ENCODE measurements at regions not wholly inside any gene's neighbourhood (a gene's known extent, or its start where the extent isn't known, plus 50 kb on each side); places are given as distances from the start of the nearest gene placed in this dataset.

DNA sequence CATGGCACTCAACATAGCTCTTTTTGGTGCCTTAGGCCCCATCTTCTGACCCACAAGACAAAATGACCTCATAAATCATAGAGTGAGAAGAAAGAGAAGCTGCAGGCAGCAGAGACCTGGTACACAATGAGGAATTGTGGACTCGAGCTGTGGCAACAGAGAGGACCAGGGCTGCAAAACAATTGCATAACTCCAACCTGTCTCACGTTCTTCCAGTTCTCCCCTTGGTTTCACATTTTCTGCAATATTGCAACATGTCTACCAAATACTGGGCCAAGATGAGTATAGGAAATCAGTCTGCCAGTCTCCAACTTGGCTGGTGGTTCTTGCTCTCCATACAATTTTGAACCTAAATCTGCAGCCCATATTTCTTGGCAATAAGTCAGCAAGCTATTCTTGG is 105.3 kb downstream of the KDR start:
- no peak for DNase-seq (ENCODE audit: low read depth, low spot score)
- Histone ChIP-seq H3K27ac (ENCODE audit: low read length) (no peak overlapping the region), H3K4me3 (ENCODE audit: low read depth in 2 of 2, low read length in 2 of 2) (no peak overlapping the region), H3K27me3 (ENCODE audit: control insufficient read depth, insufficient read depth, low read length) (no peaks in the 10 kb centered on the region), H3K4me1 (ENCODE audit: control insufficient read depth, insufficient read depth, low read length) (no peaks in the 10 kb centered on the region), H3K9me3 (ENCODE audit: control insufficient read depth, insufficient read depth, low read depth, low read length) (no peaks in the 10 kb centered on the region), H3K36me3 (ENCODE audit: control insufficient read depth, insufficient read depth, low read length) (no peaks in the 10 kb centered on the region)
- intact Hi-C loops (cut with micrococcal nuclease; ENCODE audit: unreplicated experiment) = no loop called here
- ChIA-PET POLR2A (no interaction called here), CTCF (no interaction called here)
- BruUV-seq (replicated peaks) = no TSS peak
- ATAC-seq = no peak
- TF ChIP-seq POLR2AphosphoS5 (IDR thresholded peaks at IDR 0.05; ENCODE audit: low read depth, low read length) = no peak
- TF ChIP-seq, protein P1, sequence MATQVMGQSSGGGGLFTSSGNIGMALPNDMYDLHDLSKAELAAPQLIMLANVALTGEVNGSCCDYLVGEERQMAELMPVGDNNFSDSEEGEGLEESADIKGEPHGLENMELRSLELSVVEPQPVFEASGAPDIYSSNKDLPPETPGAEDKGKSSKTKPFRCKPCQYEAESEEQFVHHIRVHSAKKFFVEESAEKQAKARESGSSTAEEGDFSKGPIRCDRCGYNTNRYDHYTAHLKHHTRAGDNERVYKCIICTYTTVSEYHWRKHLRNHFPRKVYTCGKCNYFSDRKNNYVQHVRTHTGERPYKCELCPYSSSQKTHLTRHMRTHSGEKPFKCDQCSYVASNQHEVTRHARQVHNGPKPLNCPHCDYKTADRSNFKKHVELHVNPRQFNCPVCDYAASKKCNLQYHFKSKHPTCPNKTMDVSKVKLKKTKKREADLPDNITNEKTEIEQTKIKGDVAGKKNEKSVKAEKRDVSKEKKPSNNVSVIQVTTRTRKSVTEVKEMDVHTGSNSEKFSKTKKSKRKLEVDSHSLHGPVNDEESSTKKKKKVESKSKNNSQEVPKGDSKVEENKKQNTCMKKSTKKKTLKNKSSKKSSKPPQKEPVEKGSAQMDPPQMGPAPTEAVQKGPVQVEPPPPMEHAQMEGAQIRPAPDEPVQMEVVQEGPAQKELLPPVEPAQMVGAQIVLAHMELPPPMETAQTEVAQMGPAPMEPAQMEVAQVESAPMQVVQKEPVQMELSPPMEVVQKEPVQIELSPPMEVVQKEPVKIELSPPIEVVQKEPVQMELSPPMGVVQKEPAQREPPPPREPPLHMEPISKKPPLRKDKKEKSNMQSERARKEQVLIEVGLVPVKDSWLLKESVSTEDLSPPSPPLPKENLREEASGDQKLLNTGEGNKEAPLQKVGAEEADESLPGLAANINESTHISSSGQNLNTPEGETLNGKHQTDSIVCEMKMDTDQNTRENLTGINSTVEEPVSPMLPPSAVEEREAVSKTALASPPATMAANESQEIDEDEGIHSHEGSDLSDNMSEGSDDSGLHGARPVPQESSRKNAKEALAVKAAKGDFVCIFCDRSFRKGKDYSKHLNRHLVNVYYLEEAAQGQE (IDR thresholded peaks at IDR 0.05; ENCODE audit: insufficient read depth in 1 of 2, low read depth in 2 of 2, low read length in 1 of 2) = no peak
- TF ChIP-seq SIN3A (IDR thresholded peaks at IDR 0.05; ENCODE audit: borderline replicate concordance, insufficient read depth, low read depth, low read length) = no peak
- no peak for TF ChIP-seq TCF7L2 (IDR thresholded peaks at IDR 0.05; ENCODE audit: low read depth, low read length)
- TF ChIP-seq, protein P2, sequence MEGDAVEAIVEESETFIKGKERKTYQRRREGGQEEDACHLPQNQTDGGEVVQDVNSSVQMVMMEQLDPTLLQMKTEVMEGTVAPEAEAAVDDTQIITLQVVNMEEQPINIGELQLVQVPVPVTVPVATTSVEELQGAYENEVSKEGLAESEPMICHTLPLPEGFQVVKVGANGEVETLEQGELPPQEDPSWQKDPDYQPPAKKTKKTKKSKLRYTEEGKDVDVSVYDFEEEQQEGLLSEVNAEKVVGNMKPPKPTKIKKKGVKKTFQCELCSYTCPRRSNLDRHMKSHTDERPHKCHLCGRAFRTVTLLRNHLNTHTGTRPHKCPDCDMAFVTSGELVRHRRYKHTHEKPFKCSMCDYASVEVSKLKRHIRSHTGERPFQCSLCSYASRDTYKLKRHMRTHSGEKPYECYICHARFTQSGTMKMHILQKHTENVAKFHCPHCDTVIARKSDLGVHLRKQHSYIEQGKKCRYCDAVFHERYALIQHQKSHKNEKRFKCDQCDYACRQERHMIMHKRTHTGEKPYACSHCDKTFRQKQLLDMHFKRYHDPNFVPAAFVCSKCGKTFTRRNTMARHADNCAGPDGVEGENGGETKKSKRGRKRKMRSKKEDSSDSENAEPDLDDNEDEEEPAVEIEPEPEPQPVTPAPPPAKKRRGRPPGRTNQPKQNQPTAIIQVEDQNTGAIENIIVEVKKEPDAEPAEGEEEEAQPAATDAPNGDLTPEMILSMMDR (IDR thresholded peaks at IDR 0.05) = no peak
- in situ Hi-C loops (cut with HindIII; ENCODE audit: low pct_unique_long_range_greater_than_20kb, low sequenced_read_pairs) = no loop called here

DNA sequence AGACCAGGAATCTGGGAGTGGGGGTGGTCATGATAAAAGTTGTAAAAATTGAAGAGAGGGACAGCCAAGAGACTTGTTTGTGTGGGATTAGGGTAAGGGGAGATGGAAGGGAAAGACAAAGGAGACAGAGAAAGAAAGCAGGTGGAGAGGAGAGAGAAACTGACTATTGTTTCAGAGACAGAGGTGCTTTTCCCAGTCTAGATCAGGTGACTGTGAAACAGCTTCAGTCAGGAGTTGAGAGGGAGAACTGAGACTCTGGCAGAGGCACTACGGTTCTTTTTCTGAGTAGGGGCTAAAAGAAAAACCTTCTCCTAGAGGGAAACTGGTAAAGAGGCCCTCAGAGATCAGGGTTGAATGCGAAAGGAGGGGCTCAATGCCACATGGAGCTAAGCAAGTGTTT is 106.4 kb downstream of the KDR start:
- in situ Hi-C loops (cut with HindIII; ENCODE audit: low pct_unique_long_range_greater_than_20kb, low sequenced_read_pairs) = no loop called here
- intact Hi-C loops (cut with micrococcal nuclease; ENCODE audit: unreplicated experiment) = no loop called here
- CTCF ChIA-PET = no interaction called here
- BruUV-seq (replicated peaks) = no TSS peak
- Histone ChIP-seq H3K27ac (ENCODE audit: low read length) (no peak overlapping the region), H3K9me3 (ENCODE audit: control insufficient read depth, insufficient read depth, low read depth, low read length) (no peaks in the 10 kb centered on the region), H3K4me1 (ENCODE audit: control insufficient read depth, insufficient read depth, low read length) (no peaks in the 10 kb centered on the region), H3K4me3 (ENCODE audit: low read depth in 2 of 2, low read length in 2 of 2) (no peak overlapping the region), H3K27me3 (ENCODE audit: control insufficient read depth, insufficient read depth, low read length) (no peaks in the 10 kb centered on the region), H3K36me3 (ENCODE audit: control insufficient read depth, insufficient read depth, low read length) (no peaks in the 10 kb centered on the region)
- POLR2A ChIA-PET = no interaction called here
- no peak for DNase-seq (ENCODE audit: low read depth, low spot score)
- TF ChIP-seq TCF7L2 (IDR thresholded peaks at IDR 0.05; ENCODE audit: low read depth, low read length) (no peak), POLR2AphosphoS5 (IDR thresholded peaks at IDR 0.05; ENCODE audit: low read depth, low read length) (no peak), SIN3A (IDR thresholded peaks at IDR 0.05; ENCODE audit: borderline replicate concordance, insufficient read depth, low read depth, low read length) (no peak)
- TF ChIP-seq, protein P1 (IDR thresholded peaks at IDR 0.05; ENCODE audit: insufficient read depth in 1 of 2, low read depth in 2 of 2, low read length in 1 of 2) = no peak
- TF ChIP-seq, protein P2 (IDR thresholded peaks at IDR 0.05) = no peak
- no peak for ATAC-seq

Data from Panc1 (cell line).